A549 (cell line): ENCODE measurements at regions not wholly inside any gene's neighbourhood (a gene's known extent, or its start where the extent isn't known, plus 50 kb on each side); places are given as distances from the start of the nearest gene placed in this dataset.
"Not testable (repeated sequence)": the region's sequence is repeated elsewhere in the genome, so short reads cannot be mapped to it uniquely, and the experiment has no call there.

Experiments used
- ATAC-seq, 2 experiments: fragments of 200-7000 bp in 1 of 2; fragments of >200 bp in 1 of 2; cut with Nextera tagmentation in 1 of 2; cut with Tn5 transposase in 1 of 2; 3 replicates each; pipeline versions ENCODE4 v1.8.0 to v1.9.1; 2018 to 2020; ENCODE audit warnings: mild to moderate bottlenecking in 1 of 2, moderate library complexity in 1 of 2
- CTCF ChIA-PET: fragments of 300-600 bp; sonication (Branson Sonifier 250); formaldehyde crosslinking; extraction: SDS; loops from one replicate; lab custom pipeline; 2021; ENCODE audit warnings: antibody characterized with exemption, inconsistent platforms; lab: Yijun Ruan, JAX
- POLR2A ChIA-PET: fragments of 350-600 bp; formaldehyde crosslinking; extraction: SDS; loops from one replicate; lab custom pipeline; 2021; ENCODE audit warnings: antibody characterized with exemption, inconsistent platforms; lab: Yijun Ruan, JAX
- DNase-seq, 2 experiments: peaks; one replicate each; pipeline versions ENCODE4 v3.0.0 to v3.0.0-alpha.2; 2011 to 2016; ENCODE audit warnings: low read depth in 1 of 2, low spot score in 1 of 2
- FAIRE-seq: peaks from 2 replicates; lab custom pipeline; 2011; peaks lifted over from hg19 to GRCh38; lab: Jason Lieb, UNC
- H3K27ac ChIP-seq, 2 experiments: fragments of >200 bp; sonication (Bioruptor Twin); formaldehyde crosslinking; 3 replicates each; pipeline ENCODE4 v1.5.1; 2016 to 2017
- H3K4me1 ChIP-seq: fragments of >200 bp; sonication (Bioruptor Twin); formaldehyde crosslinking; 3 replicates; pipeline ENCODE4 v1.6.1; 2016
- H3K4me2 ChIP-seq: fragments of >200 bp; sonication (Bioruptor Twin); formaldehyde crosslinking; 3 replicates; pipeline ENCODE4 v1.6.1; 2016
- H3K4me3 ChIP-seq: fragments of >200 bp; sonication (Bioruptor Twin); formaldehyde crosslinking; 3 replicates; pipeline ENCODE4 v1.5.1; 2016
- H3K9me3 ChIP-seq: fragments of >200 bp; sonication (Bioruptor Twin); formaldehyde crosslinking; 3 replicates; pipeline ENCODE4 v1.6.1; 2016
- ATOH8 ChIP-seq: fragments of 250-450 bp; sonication (Bioruptor Pico); IDR thresholded peaks from 2 replicates; pipeline ENCODE4 v1.5.0; 2020; ENCODE audit warnings: low read depth, mild to moderate bottlenecking, moderate library complexity
- BCL3 ChIP-seq: fragments of >200 bp; sonication (Bioruptor Twin); formaldehyde crosslinking; IDR thresholded peaks from 3 replicates; pipeline ENCODE4 v1.6.1; 2016
- BHLHE40 ChIP-seq: IDR thresholded peaks from 2 replicates; pipeline ENCODE4 v1.6.1; 2012; ENCODE audit warnings: low read depth, low read length, inconsistent platforms
- CBX2 ChIP-seq: fragments of 200-600 bp; sonication (generic); IDR thresholded peaks from 2 replicates; pipeline ENCODE4 v1.6.1; 2016; ENCODE audit warnings: low read depth, mild to moderate bottlenecking, borderline replicate concordance
- CHD2 ChIP-seq: fragments of 150-350 bp; IDR thresholded peaks from 2 replicates; pipeline ENCODE4 v1.6.1; 2014; ENCODE audit warnings: low read length; ENCODE audit not compliant: partially characterized antibody
- E2F6 ChIP-seq: IDR thresholded peaks from 2 replicates; pipeline ENCODE4 v1.6.1; 2012; ENCODE audit warnings: low read depth, borderline replicate concordance
- EHF ChIP-seq: fragments of 250-450 bp; sonication (Bioruptor Pico); IDR thresholded peaks from 2 replicates; pipeline ENCODE4 v1.5.0; 2020; ENCODE audit warnings: mild to moderate bottlenecking
- EHMT2 ChIP-seq: fragments of 200-600 bp; sonication (generic); IDR thresholded peaks from 2 replicates; pipeline ENCODE4 v1.6.1; 2016; ENCODE audit warnings: antibody characterized with exemption, low read depth, mild to moderate bottlenecking, moderate library complexity
- EP300 ChIP-seq, 2 experiments: fragments of >200 bp; sonication (Bioruptor Twin); formaldehyde crosslinking; IDR thresholded peaks; 2 replicates in 1 of 2; 3 replicates in 1 of 2; pipeline ENCODE4 v1.6.1; 2016 to 2017
- HMGXB4 ChIP-seq: fragments of 250-450 bp; sonication (Bioruptor Pico); IDR thresholded peaks from 2 replicates; pipeline ENCODE4 v1.5.0; 2021; ENCODE audit warnings: mild to moderate bottlenecking, moderate library complexity, borderline replicate concordance
- HOXB5 ChIP-seq: fragments of 250-450 bp; sonication (Bioruptor Pico); IDR thresholded peaks from 2 replicates; pipeline ENCODE4 v1.5.0; 2020; ENCODE audit warnings: mild to moderate bottlenecking, moderate library complexity
- JUN ChIP-seq, 2 experiments: fragments of >200 bp; sonication (Bioruptor Twin); formaldehyde crosslinking; IDR thresholded peaks; 2 replicates in 1 of 2; 3 replicates in 1 of 2; pipeline ENCODE4 v1.6.1; 2016 to 2017
- KDM5A ChIP-seq: fragments of 200-600 bp; sonication (generic); IDR thresholded peaks from 2 replicates; pipeline ENCODE4 v1.6.1; 2016; ENCODE audit warnings: antibody characterized with exemption, mild to moderate bottlenecking
- MAFK ChIP-seq: fragments of 450-650 bp; IDR thresholded peaks from 2 replicates; pipeline ENCODE4 v1.6.1; 2014; ENCODE audit not compliant: partially characterized antibody
- MAX ChIP-seq: IDR thresholded peaks from 2 replicates; pipeline ENCODE4 v1.6.1; 2012
- MAZ ChIP-seq: fragments of 150-350 bp; IDR thresholded peaks from 2 replicates; pipeline ENCODE4 v1.6.1; 2014; ENCODE audit warnings: antibody characterized with exemption, low read depth, low read length, borderline replicate concordance
- NFE2L2 ChIP-seq: fragments of 150-350 bp; conservative IDR thresholded peaks from 2 replicates; pipeline ENCODE4 v1.6.1; 2014; ENCODE audit warnings: low read length
- NR3C1 ChIP-seq: fragments of >200 bp; sonication (Bioruptor Twin); formaldehyde crosslinking; IDR thresholded peaks from 3 replicates; pipeline ENCODE4 v1.6.1; 2017
- PBX3 ChIP-seq: IDR thresholded peaks from 2 replicates; pipeline ENCODE4 v1.6.1; 2012
- RAD21 ChIP-seq, 2 experiments: fragments of >200 bp in 1 of 2; sonication (Bioruptor Twin) in 1 of 2; formaldehyde crosslinking in 1 of 2; IDR thresholded peaks in 1 of 2; conservative IDR thresholded peaks in 1 of 2; 2 replicates in 1 of 2; 3 replicates in 1 of 2; pipeline ENCODE4 v1.6.1; 2012 to 2018; ENCODE audit warnings: inconsistent platforms in 1 of 2
- RARB ChIP-seq: fragments of 250-450 bp; sonication (Bioruptor Pico); IDR thresholded peaks from 2 replicates; pipeline ENCODE4 v1.8.0; 2021; ENCODE audit warnings: mild to moderate bottlenecking, moderate library complexity
- RCOR1 ChIP-seq: fragments of 150-350 bp; IDR thresholded peaks from 2 replicates; pipeline ENCODE4 v1.6.1; 2014; ENCODE audit warnings: antibody characterized with exemption, low read length, low read depth
- RFX5 ChIP-seq: fragments of 450-650 bp; IDR thresholded peaks from 2 replicates; pipeline ENCODE4 v1.7.1; 2014; ENCODE audit warnings: antibody characterized with exemption, mild to moderate bottlenecking, moderate library complexity
- RNF2 ChIP-seq: fragments of 200-600 bp; sonication (generic); IDR thresholded peaks from 2 replicates; pipeline ENCODE4 v1.6.1; 2016; ENCODE audit warnings: low read depth, mild to moderate bottlenecking, antibody characterized with exemption, moderate library complexity, borderline replicate concordance
- USF2 ChIP-seq: fragments of 450-650 bp; IDR thresholded peaks from 2 replicates; pipeline ENCODE4 v1.6.1; 2014; ENCODE audit warnings: antibody characterized with exemption
- ZC3H11A ChIP-seq: fragments of 450-650 bp; IDR thresholded peaks from 2 replicates; pipeline ENCODE4 v1.6.1; 2014; ENCODE audit warnings: antibody characterized with exemption, mild to moderate bottlenecking
- ZFP36 ChIP-seq: fragments of 450-650 bp; IDR thresholded peaks from 2 replicates; pipeline ENCODE4 v1.6.1; 2014; ENCODE audit warnings: borderline replicate concordance; ENCODE audit not compliant: partially characterized antibody
- ZNF302 ChIP-seq: fragments of 250-450 bp; sonication (Bioruptor Pico); IDR thresholded peaks from 2 replicates; pipeline ENCODE4 v1.9.0; 2021; ENCODE audit warnings: inconsistent platforms, mild to moderate bottlenecking, moderate library complexity
- WGBS: methylation state at CpG from one replicate; pipeline ENCODE4 v1.1.6; 2017; ENCODE audit errors: missing lambda C conversion rate; 5-methylcytosine and 5-hydroxymethylcytosine counted together

- no peaks in the 10 kb centered on the region for H3K9me3 ChIP-seq
- no peak for ATAC-seq
- no peak for DNase-seq
- H3K4me2 ChIP-seq, result no peak overlapping the region
- no peak overlapping the region for H3K27ac ChIP-seq
- no peak overlapping the region for H3K4me3 ChIP-seq
- ChIA-PET POLR2A (no interaction called here), CTCF (interaction anchor here (1.0 to 1.1 kb wide), 2 partner anchors 10 to 11 kb away, joined by 3 read pairs; no protein-coding TSS in a partner anchor)
- TF ChIP-seq BHLHE40 (no peak), ZFP36 (no peak), RCOR1 (no peak), CHD2 (no peak), RAD21 (conservative IDR thresholded peaks at IDR 0.05 in 1 of 2, IDR thresholded peaks at IDR 0.05 in 1 of 2) (no peak), USF2 (no peak), NFE2L2 (no peak), CBX2 (no peak), EP300 (IDR thresholded peaks at IDR 0.05) (no peak), EHF (CRISPR knock-in tag) (no peak), MAFK (no peak), EHMT2 (no peak), E2F6 (no peak), RFX5 (no peak)
- no peaks in the 10 kb centered on the region for H3K4me1 ChIP-seq
- no peak for FAIRE-seq
- WGBS, result 12% methylated on average over 10 of the region's 10 CpGs
Observed at GRCh38 chr16:5225931-5226655, 128.5 kb upstream of the EEF2KMT start.

- WGBS, result 26% methylated on average over 4 of the region's 4 CpGs
- H3K4me1 ChIP-seq, result no peaks in the 10 kb centered on the region
- H3K9me3 ChIP-seq, result no peaks in the 10 kb centered on the region
- no peak overlapping the region for H3K27ac ChIP-seq
- FAIRE-seq (no peak), DNase-seq (no peak), ATAC-seq (no peak)
- ChIA-PET POLR2A (no interaction called here), CTCF (interaction anchor here (0.6 to 1.3 kb wide), 2 partner anchors 11 to 1648 kb away, joined by 3 read pairs; no protein-coding TSS in a partner anchor)
- no peak overlapping the region for H3K4me3 ChIP-seq
- no peak for TF ChIP-seq ZC3H11A
- no peak for TF ChIP-seq KDM5A
- no peak for TF ChIP-seq EHF (CRISPR knock-in tag)
- no peak for TF ChIP-seq RCOR1
- no peak for TF ChIP-seq BCL3
- no peak for TF ChIP-seq ZNF302 (CRISPR knock-in tag)
- TF ChIP-seq ZFP36, result no peak
- TF ChIP-seq RARB (CRISPR knock-in tag), result no peak
- TF ChIP-seq EHMT2, result no peak
- TF ChIP-seq MAX, result no peak
- TF ChIP-seq NFE2L2, result no peak
- TF ChIP-seq JUN (IDR thresholded peaks at IDR 0.05), result no peak
- TF ChIP-seq HMGXB4, result no peak
- no peak for TF ChIP-seq MAZ
- no peak for TF ChIP-seq RNF2
- no peak for TF ChIP-seq NR3C1
- TF ChIP-seq ATOH8 (CRISPR knock-in tag), result no peak
- TF ChIP-seq HOXB5 (CRISPR knock-in tag), result no peak
- no peak for TF ChIP-seq PBX3
- H3K4me2 ChIP-seq, result no peak overlapping the region
Observed at GRCh38 chr16:5222761-5223160, 125.2 kb upstream of the EEF2KMT start.

- H3K4me2 ChIP-seq, H3K4me1 ChIP-seq, DNase-seq, H3K4me3 ChIP-seq, H3K27ac ChIP-seq, ATAC-seq, POLR2A ChIA-PET, H3K9me3 ChIP-seq, FAIRE-seq: not testable (repeated sequence)
- 62% methylated on average over 9 of the region's 20 CpGs for WGBS
- CTCF ChIA-PET, result interaction anchor here (1.3 kb wide), 1 partner anchor 12 kb away, joined by 3 read pairs; no protein-coding TSS in a partner anchor
Observed at GRCh38 chr16:5221831-5222230, 124.2 kb upstream of the EEF2KMT start.
